ENCODE measurements at regions not wholly inside any gene's neighbourhood (a gene's known extent, or its start where the extent isn't known, plus 50 kb on each side); places are given as distances from the start of the nearest gene placed in this dataset.
"Not testable (repeated sequence)": the region's sequence is repeated elsewhere in the genome, so short reads cannot be mapped to it uniquely, and the experiment has no call there.

- not testable (repeated sequence) for TF ChIP-seq ZBTB40 (IDR thresholded peaks at IDR 0.05; ENCODE audit: borderline replicate concordance); MYC (IDR thresholded peaks at IDR 0.05; ENCODE audit: insufficient read depth, insufficient read length, insufficient replicate concordance, low read length, severe bottlenecking); SIN3A (IDR thresholded peaks at IDR 0.05; ENCODE audit: low read depth, low read length); PML (IDR thresholded peaks at IDR 0.05; ENCODE audit: low read length); ZNF592 (IDR thresholded peaks at IDR 0.05); MAX (IDR thresholded peaks at IDR 0.05; ENCODE audit: low read depth, low read length); CREM (IDR thresholded peaks at IDR 0.05; ENCODE audit: low read depth)
Measured at GRCh38 chr6:71832110-71832764, 54.1 kb upstream of the RIMS1 start.
